ENCODE measurements at regions not wholly inside any gene's neighbourhood (a gene's known extent, or its start where the extent isn't known, plus 50 kb on each side); places are given as distances from the start of the nearest gene placed in this dataset.

GRCh38 chr9:95807326-95807947, 68.1 kb upstream of the ERCC6L2 start:
- TF ChIP-seq EZH2phosphoT487 (IDR thresholded peaks at IDR 0.05; ENCODE audit: borderline replicate concordance) (no peak), CTCF (conservative IDR thresholded peaks at IDR 0.05; ENCODE audit: low read length) (no peak)
